T47D (cell line): ENCODE measurements at regions not wholly inside any gene's neighbourhood (a gene's known extent, or its start where the extent isn't known, plus 50 kb on each side); places are given as distances from the start of the nearest gene placed in this dataset.
"Not testable (repeated sequence)": the region's sequence is repeated elsewhere in the genome, so short reads cannot be mapped to it uniquely, and the experiment has no call there.

Experiments
- DNase-seq, 2 experiments: peaks; one replicate each; pipeline versions ENCODE4 v3.0.0 to v3.0.0-alpha.2; 2011 to 2012; ENCODE audit warnings: low read depth in 1 of 2, low spot score in 1 of 2
- JUND ChIP-seq: IDR thresholded peaks from 2 replicates; pipeline ENCODE4 v1.6.1; 2012; ENCODE audit warnings: low read depth
- in situ Hi-C: cut with HindIII; loops from 2 replicates; pipeline ENCODE4 v1.10.0; 2016; ENCODE audit warnings: low sequenced_read_pairs, low pct_unique_long_range_greater_than_20kb

GRCh38 chr2:84301717-84302116 lies 157.4 kb downstream of the SUCLG1 start:
- no peak for DNase-seq
- no peak for TF ChIP-seq JUND
- in situ Hi-C loops, result no loop called here

GRCh38 chr2:84300696-84301029 lies 158.4 kb downstream of the SUCLG1 start:
- DNase-seq, result no peak
- no peak for TF ChIP-seq JUND
- in situ Hi-C loops, result no loop called here

- DNase-seq, in situ Hi-C loops: not testable (repeated sequence)
Measured at GRCh38 chr2:84300001-84300695, 158.9 kb downstream of the SUCLG1 start.

GRCh38 chr2:84299211-84299775 lies 159.8 kb downstream of the SUCLG1 start:
- in situ Hi-C loops, result no loop called here
- no peak for DNase-seq
- TF ChIP-seq JUND, result no peak

- in situ Hi-C loops, result no loop called here
- no peak for DNase-seq
- TF ChIP-seq JUND, result no peak
Measured at GRCh38 chr2:84297155-84297554, 161.9 kb downstream of the SUCLG1 start.

GRCh38 chr2:84293791-84294380 lies 165.2 kb downstream of the SUCLG1 start:
- no peak for DNase-seq
- in situ Hi-C loops, result no loop called here
- TF ChIP-seq JUND, result no peak

GRCh38 chr2:84292545-84292944 lies 166.5 kb downstream of the SUCLG1 start:
- in situ Hi-C loops, result no loop called here
- no peak for TF ChIP-seq JUND
- no peak for DNase-seq

- in situ Hi-C loops, result no loop called here
- DNase-seq, result no peak
- no peak for TF ChIP-seq JUND
Measured at GRCh38 chr2:84290537-84290936, 168.5 kb downstream of the SUCLG1 start.

- in situ Hi-C loops, result no loop called here
- DNase-seq, result peak in 1 of 2 experiments; percentile 36
Measured at GRCh38 chr2:84288293-84288692, 170.8 kb downstream of the SUCLG1 start.

GRCh38 chr2:84286878-84287277 lies 172.2 kb downstream of the SUCLG1 start:
- in situ Hi-C loops, result no loop called here
- no peak for TF ChIP-seq JUND
- no peak for DNase-seq

More at GRCh38 chr2:84288293-84288692, 170.8 kb downstream of the SUCLG1 start:
- no peak for TF ChIP-seq JUND

- TF ChIP-seq JUND, result no peak
- DNase-seq, result no peak
- in situ Hi-C loops, result no loop called here
Measured at GRCh38 chr2:84285056-84285747, 173.9 kb downstream of the SUCLG1 start.

- no peak for DNase-seq
- no peak for TF ChIP-seq JUND
- in situ Hi-C loops, result no loop called here
Measured at GRCh38 chr2:84283506-84283905, 175.6 kb downstream of the SUCLG1 start.

GRCh38 chr2:84281510-84281909 lies 177.6 kb downstream of the SUCLG1 start:
- TF ChIP-seq JUND, result no peak
- in situ Hi-C loops, result no loop called here

More at GRCh38 chr2:84281510-84281909, 177.6 kb downstream of the SUCLG1 start:
- no peak for DNase-seq
